ENCODE measurements at regions not wholly inside any gene's neighbourhood (a gene's known extent, or its start where the extent isn't known, plus 50 kb on each side); places are given as distances from the start of the nearest gene placed in this dataset.

DNA sequence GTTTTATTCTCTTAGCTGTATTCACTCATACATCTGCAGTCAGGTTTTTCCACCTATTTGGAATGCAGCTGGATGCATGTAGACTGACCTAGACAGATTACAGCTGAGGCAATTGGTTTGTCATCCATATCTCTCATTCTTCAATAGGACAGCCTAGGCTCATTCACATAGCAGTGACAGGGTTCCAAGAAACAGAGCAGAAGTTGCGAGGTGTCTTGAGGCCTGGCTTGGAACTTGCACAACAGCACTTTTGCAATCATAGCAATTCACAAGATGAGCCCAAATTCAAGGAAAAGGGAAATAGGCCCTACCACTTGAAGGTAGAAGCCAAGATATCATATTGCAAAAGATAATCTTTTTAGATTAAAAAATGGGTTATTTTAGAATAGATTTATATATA is 508.9 kb upstream of the JAG1 start:
- no peak overlapping the region for H3K27ac ChIP-seq (replicated peaks)
- no peak overlapping the region for H3K4me3 ChIP-seq
- peaks cover 10% of the 10 kb centered on the region for H3K9me3 ChIP-seq (replicated peaks)
- no peaks in the 10 kb centered on the region for H3K36me3 ChIP-seq
- no peaks in the 10 kb centered on the region for H3K27me3 ChIP-seq (ENCODE audit: low read depth)
- peaks cover 10% of the 10 kb centered on the region for H3K4me1 ChIP-seq
- no peak for DNase-seq
- TF ChIP-seq, protein P1, sequence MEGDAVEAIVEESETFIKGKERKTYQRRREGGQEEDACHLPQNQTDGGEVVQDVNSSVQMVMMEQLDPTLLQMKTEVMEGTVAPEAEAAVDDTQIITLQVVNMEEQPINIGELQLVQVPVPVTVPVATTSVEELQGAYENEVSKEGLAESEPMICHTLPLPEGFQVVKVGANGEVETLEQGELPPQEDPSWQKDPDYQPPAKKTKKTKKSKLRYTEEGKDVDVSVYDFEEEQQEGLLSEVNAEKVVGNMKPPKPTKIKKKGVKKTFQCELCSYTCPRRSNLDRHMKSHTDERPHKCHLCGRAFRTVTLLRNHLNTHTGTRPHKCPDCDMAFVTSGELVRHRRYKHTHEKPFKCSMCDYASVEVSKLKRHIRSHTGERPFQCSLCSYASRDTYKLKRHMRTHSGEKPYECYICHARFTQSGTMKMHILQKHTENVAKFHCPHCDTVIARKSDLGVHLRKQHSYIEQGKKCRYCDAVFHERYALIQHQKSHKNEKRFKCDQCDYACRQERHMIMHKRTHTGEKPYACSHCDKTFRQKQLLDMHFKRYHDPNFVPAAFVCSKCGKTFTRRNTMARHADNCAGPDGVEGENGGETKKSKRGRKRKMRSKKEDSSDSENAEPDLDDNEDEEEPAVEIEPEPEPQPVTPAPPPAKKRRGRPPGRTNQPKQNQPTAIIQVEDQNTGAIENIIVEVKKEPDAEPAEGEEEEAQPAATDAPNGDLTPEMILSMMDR (IDR thresholded peaks at IDR 0.05; ENCODE audit: borderline replicate concordance): no peak
- intact Hi-C loops (cut with micrococcal nuclease): no loop called here

DNA sequence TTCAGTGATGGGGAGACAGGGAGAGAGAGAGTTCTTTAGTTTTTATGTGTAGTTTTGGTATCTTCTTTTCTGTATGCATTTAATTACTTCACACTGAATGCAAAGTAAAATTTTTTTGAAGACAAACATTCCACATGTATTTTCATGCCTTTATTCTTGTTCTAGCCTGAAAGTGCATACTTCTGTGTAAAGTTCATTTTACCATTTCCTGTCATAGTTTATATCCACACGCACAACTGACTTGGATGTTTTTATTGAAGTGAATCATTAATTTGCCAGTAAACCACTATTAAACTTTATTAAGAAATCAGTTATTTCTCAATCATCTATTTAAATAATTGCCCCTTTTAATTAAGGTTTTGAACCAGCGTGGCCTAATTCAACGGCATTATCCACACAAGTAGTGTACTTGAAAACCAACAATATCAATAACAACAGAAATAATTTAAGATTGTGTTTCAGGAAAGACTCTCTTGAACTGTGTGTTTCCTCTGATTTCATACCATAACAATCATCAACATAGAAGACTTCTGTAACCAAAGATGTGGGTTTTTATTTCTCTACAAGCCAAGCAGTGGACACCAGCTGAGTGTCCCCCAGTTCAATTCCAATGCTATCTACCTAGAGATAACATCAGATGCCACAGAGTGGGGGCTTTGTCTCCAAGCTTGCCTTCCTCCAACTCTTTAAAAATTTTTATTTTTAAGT is 512.7 kb upstream of the JAG1 start:
- no peaks in the 10 kb centered on the region for H3K27me3 ChIP-seq (ENCODE audit: low read depth)
- H3K36me3 ChIP-seq: no peaks in the 10 kb centered on the region
- intact Hi-C loops (cut with micrococcal nuclease): no loop called here
- TF ChIP-seq, protein P1 (IDR thresholded peaks at IDR 0.05; ENCODE audit: borderline replicate concordance): no peak
- no peak overlapping the region for H3K27ac ChIP-seq (replicated peaks)
- H3K4me3 ChIP-seq: no peak overlapping the region
- peaks cover 10% of the 10 kb centered on the region for H3K9me3 ChIP-seq (replicated peaks)
- no peak for DNase-seq
- no peaks in the 10 kb centered on the region for H3K4me1 ChIP-seq

DNA sequence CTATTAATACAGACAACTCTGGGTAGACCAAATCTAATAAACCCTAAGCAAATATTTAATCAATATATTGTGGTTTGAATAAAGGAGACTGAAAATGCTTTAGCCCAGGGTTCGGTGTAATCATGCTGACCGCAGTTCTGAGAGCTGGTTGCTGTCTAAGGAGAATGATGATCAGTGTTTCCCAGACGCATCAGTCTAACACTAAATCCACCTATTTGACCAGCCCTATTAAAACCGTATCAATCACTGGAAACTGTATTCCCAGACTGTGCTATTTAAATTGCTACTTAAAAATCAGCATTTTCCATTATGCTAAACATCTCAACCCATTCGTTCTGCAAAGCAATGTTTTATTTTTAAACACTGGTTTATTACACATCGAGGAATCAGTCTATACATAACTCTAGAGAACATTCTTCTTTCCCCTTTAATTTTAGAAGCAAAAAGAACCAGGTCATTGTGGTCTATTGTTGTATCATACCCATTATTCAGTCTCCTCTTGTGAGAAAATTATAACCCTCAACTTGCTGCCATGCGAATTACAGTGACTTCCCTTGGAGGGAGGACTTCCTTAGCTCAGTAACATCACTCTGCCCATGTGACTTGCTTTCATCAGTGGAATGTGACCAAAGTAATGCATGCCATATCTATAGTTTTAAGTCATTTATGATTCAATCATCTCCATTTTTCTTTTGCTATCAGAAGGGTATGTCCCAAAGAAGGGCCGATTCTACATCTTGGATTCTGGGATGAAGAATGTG is 515.2 kb upstream of the JAG1 start:
- TF ChIP-seq, protein P1 (IDR thresholded peaks at IDR 0.05; ENCODE audit: borderline replicate concordance): no peak
- H3K27ac ChIP-seq (replicated peaks): no peak overlapping the region
- H3K4me1 ChIP-seq: no peaks in the 10 kb centered on the region
- H3K9me3 ChIP-seq (replicated peaks): peaks cover 10% of the 10 kb centered on the region
- H3K4me3 ChIP-seq: no peak overlapping the region
- H3K27me3 ChIP-seq (ENCODE audit: low read depth): no peaks in the 10 kb centered on the region
- H3K36me3 ChIP-seq: no peaks in the 10 kb centered on the region
- intact Hi-C loops (cut with micrococcal nuclease): no loop called here
- no peak for DNase-seq

DNA sequence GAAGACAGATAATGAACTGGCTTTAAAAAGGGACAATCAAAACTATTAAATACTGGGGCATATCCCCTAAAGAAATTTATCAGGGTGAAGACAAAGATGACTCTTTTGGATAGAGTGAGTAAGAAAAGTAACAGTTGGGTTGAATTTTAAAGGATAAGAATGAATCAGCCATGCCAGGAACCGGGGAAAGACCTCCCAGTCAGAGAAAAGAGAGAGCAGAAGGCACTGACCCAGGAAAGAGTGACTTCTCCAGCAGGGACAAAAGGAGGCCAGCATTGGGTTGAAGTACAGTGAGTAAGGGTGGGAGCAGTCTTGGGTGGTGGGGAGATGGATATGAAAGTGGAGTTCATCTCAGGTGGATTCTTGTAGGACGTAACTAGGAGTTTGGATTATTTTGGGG is 516.9 kb upstream of the JAG1 start:
- Histone ChIP-seq H3K36me3 (no peaks in the 10 kb centered on the region), H3K27ac (replicated peaks) (no peak overlapping the region), H3K27me3 (ENCODE audit: low read depth) (no peaks in the 10 kb centered on the region), H3K4me3 (no peak overlapping the region), H3K4me1 (peaks cover 9% of the 10 kb centered on the region), H3K9me3 (replicated peaks) (peaks cover 3% of the 10 kb centered on the region)
- DNase-seq: no peak
- intact Hi-C loops (cut with micrococcal nuclease): no loop called here
- TF ChIP-seq, protein P1 (IDR thresholded peaks at IDR 0.05; ENCODE audit: borderline replicate concordance): no peak

DNA sequence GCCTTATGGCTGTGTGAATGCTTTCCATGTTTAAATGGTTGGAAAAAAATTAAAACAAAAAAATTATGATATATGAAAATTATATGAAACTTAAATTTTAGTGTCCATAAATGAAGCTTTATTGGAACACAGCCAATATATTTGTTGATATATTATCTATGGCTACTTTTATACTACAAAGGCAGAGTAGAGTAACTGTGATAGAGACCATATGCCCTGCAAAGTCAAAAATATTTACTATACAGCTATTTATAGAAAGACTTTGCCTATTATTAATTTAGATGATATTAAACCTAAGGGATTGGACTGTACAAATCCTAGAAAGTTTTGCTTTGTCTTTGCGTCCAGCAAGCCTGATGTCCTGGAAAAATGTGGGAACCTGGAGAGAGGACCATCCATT is 518.3 kb upstream of the JAG1 start:
- intact Hi-C loops (cut with micrococcal nuclease): no loop called here
- Histone ChIP-seq H3K9me3 (replicated peaks) (no peaks in the 10 kb centered on the region), H3K27ac (replicated peaks) (no peak overlapping the region), H3K36me3 (no peaks in the 10 kb centered on the region), H3K4me3 (no peak overlapping the region), H3K27me3 (ENCODE audit: low read depth) (no peaks in the 10 kb centered on the region), H3K4me1 (peaks cover 19% of the 10 kb centered on the region)
- no peak for DNase-seq
- TF ChIP-seq, protein P1 (IDR thresholded peaks at IDR 0.05; ENCODE audit: borderline replicate concordance): no peak
